HEK293 (cell line): ENCODE measurements at regions not wholly inside any gene's neighbourhood (a gene's known extent, or its start where the extent isn't known, plus 50 kb on each side); places are given as distances from the start of the nearest gene placed in this dataset.

Experiments used
- CTCF ChIP-seq: fragments of 450-650 bp; formaldehyde crosslinking; IDR thresholded peaks from 2 replicates; pipeline ENCODE4 v1.5.1; 2016; ENCODE audit warnings: missing biosample characterization, missing genetic modification characterization
- PATZ1 ChIP-seq: fragments of 450-650 bp; formaldehyde crosslinking; IDR thresholded peaks from 2 replicates; pipeline ENCODE4 v1.5.1; 2016; ENCODE audit warnings: missing biosample characterization, missing genetic modification characterization
- YY1 ChIP-seq: fragments of 450-650 bp; formaldehyde crosslinking; IDR thresholded peaks from 2 replicates; pipeline ENCODE4 v1.5.1; 2018; ENCODE audit warnings: missing biosample characterization, missing genetic modification characterization
- ZNF138 ChIP-seq: fragments of 450-650 bp; formaldehyde crosslinking; IDR thresholded peaks from 2 replicates; pipeline ENCODE4 v1.5.1; 2016; ENCODE audit warnings: missing biosample characterization, missing genetic modification characterization, borderline replicate concordance
- ZNF280D ChIP-seq: fragments of 450-650 bp; formaldehyde crosslinking; IDR thresholded peaks from 2 replicates; pipeline ENCODE4 v1.5.1; 2016; ENCODE audit warnings: missing biosample characterization, missing genetic modification characterization
- ZNF350 ChIP-seq: fragments of 450-650 bp; formaldehyde crosslinking; IDR thresholded peaks from 2 replicates; pipeline ENCODE4 v1.5.0; 2017; ENCODE audit warnings: missing biosample characterization, mild to moderate bottlenecking, missing genetic modification characterization
- ZNF560 ChIP-seq: fragments of 450-650 bp; formaldehyde crosslinking; IDR thresholded peaks from 2 replicates; pipeline ENCODE4 v1.5.1; 2017; ENCODE audit warnings: missing biosample characterization, missing genetic modification characterization, borderline replicate concordance
- ZNF777 ChIP-seq: fragments of 450-650 bp; formaldehyde crosslinking; IDR thresholded peaks from 2 replicates; pipeline ENCODE4 v1.5.1; 2017; ENCODE audit warnings: missing biosample characterization, missing genetic modification characterization, borderline replicate concordance

- TF ChIP-seq ZNF280D (tag by site-specific recombination), result no peak
- no peak for TF ChIP-seq CTCF (tag by site-specific recombination)
- TF ChIP-seq ZNF138 (tag by site-specific recombination), result no peak
- TF ChIP-seq ZNF777 (tag by site-specific recombination), result no peak
- TF ChIP-seq YY1 (tag by site-specific recombination), result no peak
- no peak for TF ChIP-seq ZNF560 (tag by site-specific recombination)
- TF ChIP-seq ZNF350, result no peak
- no peak for TF ChIP-seq PATZ1 (tag by site-specific recombination)
Observed at GRCh38 chr3:67118122-67118521, 120.0 kb downstream of the KBTBD8 start.
